HG03135 (cell line): ENCODE measurements at regions not wholly inside any gene's neighbourhood (a gene's known extent, or its start where the extent isn't known, plus 50 kb on each side); places are given as distances from the start of the nearest gene placed in this dataset.
"Not testable (repeated sequence)": the region's sequence is repeated elsewhere in the genome, so short reads cannot be mapped to it uniquely, and the experiment has no call there.

Experiments
- ATAC-seq: cut with Tn5 transposase; IDR thresholded peaks from one replicate; pipeline ENCODE4 v1.9.1; 2021; ENCODE audit warnings: mild to moderate bottlenecking, moderate library complexity; ENCODE audit not compliant: unreplicated experiment

DNA sequence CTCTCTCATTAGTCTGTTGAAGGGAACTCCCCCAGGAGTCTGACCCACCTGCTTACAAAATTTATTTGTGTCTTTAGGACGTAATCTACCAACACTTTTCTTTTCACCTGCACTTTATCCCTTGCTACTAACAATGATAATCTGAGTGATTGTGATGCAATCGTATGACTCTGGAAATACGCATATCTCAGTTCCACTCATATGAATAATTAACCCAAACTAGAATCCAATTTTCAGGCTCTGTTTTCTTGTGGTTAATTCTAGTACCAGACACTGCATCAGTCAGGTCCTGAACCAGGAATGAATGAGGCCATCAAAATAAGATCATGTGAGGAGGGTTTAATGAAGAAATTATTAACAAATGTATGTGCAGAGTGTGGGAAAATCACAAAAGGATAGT lies 158.4 kb upstream of the SRD5A2 start:
- no peak for ATAC-seq

DNA sequence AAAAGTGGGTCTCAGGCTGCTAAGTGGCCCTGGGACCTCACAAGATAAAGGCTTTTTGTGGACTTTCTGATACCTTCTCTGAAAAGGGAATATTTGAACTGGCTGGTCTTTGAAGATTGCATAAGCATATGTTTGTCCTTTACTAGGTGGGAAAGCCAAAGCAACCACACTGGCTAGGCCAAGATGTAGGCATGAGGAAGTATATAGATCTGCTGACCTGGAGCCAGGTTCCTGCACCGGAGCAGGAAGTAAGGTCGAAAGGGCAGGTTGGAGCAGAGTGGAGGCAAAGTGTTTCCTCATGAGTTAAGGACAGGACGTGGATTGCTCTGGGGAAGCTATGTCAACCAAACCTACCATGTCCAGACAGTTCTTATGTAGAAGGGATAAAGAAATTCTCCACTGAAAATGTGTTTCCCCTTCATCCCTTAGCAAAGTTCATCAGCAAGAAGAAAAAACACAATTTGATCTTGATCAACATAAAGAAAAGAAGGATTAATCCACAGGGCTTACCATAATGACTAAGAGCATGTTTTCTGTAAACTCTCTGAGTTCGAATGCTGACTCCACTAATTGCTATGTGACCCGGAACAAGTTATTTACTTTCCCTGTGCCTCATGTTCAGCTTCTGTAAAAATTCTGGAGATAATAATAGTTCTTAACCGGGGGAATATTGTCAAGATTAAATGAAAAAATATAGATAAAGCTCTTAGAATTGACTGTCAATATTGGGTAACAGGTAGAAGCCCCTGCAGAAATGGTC lies 156.1 kb upstream of the SRD5A2 start:
- no peak for ATAC-seq

DNA sequence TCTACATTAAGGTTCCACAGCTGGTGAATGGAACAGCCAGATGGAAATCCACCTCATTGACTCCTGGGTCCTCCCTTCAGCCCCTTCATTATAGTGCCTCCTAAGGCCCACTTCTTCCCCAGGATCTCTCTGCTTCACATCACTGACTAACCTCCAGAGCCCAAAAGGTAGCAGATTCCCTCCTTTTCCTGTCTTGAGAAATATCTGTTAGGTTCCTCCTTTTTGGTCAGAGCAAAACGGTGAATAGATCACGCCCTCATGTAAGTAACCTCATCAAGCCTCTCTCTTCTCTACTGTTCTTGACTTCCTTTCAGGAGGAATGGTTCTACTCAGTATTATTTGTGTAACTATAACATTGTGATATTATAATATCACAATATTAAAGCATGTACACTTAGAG lies 155.0 kb upstream of the SRD5A2 start:
- ATAC-seq, result no peak

DNA sequence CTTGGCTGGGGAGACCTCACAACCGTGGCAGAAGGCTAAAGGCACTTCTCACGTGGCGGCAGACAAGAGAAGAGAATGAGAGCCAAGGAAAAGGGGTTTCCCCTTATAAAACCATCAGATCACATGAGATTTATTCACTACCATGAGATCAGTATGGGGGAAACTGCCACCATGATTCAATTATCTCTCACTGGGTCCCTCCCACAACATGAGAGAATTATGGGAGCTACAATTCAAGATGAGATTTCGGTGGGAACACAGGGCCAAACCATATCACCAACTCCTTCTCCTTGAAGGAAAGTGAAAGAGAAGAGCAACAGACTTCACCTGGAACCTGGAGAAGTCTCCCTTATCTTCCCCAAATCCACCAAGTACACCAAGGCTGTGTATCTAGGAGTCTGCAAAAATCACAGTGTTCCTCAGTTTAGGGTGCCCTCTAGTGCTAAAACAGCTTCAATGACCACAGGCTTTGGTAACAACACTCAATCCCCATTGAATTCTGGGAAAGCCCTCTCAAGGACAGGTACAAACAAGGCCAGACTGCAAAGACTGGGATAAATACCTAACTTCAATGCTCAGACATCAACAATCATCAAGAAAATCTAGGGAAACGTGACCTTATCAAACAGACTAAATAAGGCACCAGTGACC lies 148.8 kb upstream of the SRD5A2 start:
- ATAC-seq, result no peak

DNA sequence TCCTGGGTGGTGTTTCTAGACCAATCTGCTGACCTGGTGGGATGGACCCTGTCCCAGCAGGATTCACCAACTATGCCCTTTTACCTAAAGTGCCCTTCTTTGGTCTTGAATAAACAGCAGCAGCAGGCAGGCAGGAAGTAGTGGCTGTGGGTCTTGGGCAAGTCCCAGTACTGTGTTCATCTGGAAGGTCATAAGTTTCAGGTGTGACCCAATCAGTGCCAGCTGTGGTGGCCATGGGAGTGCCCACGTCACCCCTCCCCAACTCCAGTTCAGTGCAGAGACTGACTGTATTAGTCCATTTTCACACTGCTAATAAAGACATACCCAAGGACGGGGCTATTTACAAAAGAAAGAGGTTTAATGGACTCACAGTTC lies 148.3 kb upstream of the SRD5A2 start:
- ATAC-seq, result no peak

DNA sequence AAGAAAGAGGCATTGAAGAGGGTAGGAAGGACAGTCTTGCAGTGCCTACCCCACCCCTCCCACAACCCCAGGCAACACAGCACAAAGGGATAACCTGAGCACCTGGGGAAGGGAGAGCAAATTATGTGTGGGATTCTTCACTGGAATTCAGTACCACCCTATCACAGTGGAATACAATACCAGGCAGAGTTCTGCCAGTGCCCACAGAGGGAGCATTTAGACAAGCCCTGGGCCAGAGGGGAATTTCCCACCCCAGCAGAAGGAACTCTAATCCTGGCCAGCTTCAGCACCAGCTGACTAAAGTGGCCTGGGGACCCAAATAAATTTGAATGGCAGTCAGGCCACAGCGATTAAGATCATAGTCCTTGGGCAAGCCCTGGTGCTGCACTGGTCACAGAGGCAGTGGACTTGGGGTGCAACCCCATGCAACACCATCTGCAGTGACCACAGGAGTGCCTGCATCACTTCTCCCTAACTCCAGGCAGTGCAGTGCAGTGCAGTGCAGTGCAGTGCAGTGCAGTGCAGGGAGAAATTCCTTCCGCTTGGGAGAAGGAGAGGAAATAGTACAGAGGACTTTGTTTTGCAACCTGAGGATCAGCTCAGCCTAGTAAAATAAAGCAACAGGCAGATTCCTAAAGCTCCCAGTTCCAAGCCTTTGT lies 147.8 kb upstream of the SRD5A2 start:
- ATAC-seq, result no peak

DNA sequence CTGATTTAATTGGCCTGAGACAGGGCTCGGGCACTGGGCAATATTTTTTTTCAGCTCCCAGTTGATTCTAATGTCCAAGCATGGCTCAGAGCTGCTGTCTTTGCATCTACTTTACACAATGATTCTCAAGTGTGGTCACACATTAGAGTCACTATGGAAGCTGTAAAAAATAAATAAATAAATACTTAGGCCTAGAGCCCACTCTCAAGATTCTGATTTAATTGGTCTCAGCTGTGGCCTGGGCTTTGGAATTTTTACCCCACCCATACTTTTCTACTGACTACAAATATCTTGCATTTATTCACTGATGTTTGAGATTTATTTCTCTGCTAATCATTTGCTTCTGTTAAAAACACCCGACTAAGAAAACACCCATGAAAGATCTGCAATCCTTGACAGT lies 145.7 kb upstream of the SRD5A2 start:
- no peak for ATAC-seq

DNA sequence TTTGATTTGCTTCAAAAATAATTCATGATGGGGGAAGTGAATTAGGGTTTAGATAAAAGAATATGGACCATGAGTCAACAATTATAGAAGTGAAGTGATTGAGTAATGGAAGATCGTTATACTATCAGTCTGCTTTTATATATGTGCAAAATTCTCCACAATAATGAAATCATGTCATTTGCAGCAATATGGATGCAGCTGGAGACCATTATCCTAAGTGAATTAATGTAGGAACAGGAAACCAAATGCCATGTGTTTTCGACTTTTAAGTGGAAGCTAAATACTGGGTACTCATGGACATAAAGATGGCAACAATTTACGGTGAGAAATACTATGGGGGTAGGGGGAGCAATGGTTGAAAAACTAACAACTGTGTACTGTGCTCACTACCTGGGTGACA lies 144.7 kb upstream of the SRD5A2 start:
- no peak for ATAC-seq

DNA sequence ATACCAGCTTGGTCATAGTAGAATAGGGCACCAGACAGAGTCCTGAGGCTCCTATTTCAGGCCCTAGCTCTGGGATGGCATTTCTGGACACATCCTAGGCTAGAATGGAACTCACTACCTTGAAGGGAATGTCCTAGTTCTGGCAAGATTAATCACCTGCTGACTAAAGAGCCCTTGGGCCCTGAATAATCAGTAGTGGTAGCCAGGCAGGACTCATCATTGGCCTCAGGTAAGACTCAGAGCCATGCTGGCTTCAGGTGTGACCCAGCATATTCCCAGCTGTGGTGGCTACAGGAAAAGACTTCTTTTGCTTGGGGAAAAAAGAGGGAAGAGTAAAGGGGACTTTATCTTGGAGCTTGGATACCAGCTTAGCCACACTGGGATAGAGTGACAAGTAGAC lies 131.0 kb upstream of the SRD5A2 start:
- no peak for ATAC-seq

DNA sequence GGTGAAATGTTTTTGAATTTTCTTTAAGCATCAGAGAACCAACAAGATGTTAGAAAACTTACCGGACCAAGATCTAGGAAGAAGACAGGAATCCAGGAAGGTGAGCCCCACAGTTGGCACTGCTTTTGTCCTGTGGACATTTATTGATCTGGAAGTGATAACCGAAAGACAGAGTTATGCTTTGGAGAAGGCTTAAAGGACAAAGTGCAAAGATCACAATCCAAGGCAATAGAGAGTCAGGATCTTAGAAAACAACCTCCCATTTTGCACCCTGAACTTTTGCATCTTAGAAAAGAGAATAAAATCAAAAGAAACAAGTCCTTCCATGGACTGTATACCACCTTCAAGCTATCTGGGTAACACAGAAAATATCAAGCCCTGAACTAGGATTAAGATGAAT lies 129.4 kb upstream of the SRD5A2 start:
- ATAC-seq, result no peak

DNA sequence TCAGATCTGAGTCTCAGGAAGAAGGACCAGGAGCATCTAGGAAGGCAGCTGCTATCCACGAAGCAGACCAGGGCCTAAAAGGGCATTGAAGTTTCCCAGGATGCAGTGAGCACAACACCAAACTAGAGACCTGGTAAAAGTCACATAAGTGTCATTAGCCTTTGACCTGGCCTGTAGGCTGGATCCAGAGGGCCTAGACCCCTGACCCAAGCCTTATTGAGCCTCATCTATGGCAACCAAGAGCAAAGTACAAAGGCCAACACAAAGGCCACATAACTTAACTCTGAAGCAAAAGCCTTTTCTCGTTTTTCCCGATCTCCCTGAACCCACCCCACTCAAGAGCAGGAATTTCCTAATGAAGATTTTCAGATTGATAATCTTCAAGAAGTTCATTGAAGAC lies 127.3 kb upstream of the SRD5A2 start:
- ATAC-seq, result no peak

DNA sequence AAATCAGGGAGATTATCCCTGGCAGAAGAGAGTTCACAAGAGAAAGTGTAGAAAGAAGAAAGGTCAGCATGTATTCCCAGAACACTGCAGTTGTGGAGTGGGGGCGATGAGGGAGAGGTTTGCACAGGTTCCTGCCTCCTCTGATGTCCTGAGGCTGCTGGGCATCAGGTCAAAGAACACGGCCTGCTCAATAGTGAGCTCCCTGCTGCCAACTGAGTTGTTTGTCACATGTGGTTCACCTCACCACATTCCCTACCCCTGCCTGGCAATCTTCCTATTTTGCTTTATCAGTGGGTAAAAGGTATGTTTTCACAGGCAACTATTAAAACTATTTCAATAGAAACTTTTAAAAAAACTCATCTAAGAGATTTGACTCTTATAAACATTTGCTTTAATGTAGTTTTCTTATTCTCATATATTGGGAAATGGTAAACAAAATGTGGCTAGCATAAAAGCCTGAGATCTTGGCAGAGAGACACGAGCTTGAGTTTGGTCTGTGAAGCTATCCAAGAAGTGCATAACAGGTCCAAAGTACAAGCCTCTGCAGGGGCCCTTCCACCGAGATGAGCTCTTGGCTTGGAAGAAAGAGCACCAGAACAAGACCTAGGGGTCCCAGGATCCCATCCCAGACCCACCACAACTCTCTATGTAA lies 123.9 kb upstream of the SRD5A2 start:
- ATAC-seq, result no peak

DNA sequence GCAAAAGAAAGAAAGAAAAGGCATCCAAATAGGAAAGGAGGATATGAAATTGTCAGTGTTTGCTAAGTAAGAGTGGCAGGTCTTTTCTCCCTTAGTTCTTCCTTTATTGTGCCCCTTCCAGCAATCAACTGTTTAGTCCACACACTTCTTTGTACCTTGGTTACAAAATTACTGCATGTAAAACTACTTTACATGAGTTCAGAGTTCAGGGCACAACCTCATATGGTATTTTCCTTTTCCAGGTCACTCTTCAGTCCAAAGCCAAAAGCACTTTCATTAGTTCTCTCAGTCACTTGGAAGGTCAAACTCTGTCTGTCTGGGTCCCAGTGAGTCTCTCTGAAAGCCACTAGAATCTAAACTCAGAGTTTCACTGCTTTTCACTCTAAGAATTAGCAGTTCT lies 122.5 kb upstream of the SRD5A2 start:
- ATAC-seq, result no peak

DNA sequence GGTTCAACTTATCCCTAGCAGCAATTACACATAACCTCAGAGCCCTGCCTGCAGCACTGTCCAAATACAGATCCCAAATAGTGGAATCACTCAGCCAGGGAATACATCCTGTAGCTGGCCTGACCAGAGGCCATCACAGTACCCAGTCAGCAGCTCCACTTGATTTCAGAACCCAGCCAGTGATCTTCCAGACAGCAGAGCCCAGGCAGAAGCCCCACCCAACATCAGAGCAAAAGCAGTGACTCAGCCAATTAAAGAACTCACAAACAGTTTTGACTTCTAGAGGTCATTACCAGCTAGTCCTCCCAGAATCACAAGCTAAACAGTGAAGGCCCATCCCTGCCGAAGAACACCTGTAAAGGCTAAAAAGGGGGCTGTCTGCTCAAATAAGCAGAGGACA lies 118.0 kb upstream of the SRD5A2 start:
- ATAC-seq, result no peak

DNA sequence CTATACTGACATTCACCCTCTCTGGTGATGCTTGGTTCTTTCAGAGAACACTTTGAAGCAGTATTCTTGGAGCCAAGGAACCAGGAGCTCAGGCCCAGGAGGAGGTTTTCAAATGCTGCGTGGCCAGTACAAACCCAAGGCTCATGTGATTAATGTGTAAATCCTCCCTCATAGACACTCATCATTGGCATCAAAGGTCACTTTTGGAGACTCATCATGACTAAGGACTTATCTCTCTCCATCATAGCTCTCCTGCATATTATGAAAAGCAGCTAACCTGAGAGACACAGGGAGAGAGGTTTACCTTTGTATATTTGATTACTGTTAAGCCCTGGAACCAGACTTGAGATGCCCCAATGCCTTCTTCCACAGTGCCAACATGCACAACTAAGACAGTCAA lies 115.3 kb upstream of the SRD5A2 start:
- ATAC-seq, result no peak

DNA sequence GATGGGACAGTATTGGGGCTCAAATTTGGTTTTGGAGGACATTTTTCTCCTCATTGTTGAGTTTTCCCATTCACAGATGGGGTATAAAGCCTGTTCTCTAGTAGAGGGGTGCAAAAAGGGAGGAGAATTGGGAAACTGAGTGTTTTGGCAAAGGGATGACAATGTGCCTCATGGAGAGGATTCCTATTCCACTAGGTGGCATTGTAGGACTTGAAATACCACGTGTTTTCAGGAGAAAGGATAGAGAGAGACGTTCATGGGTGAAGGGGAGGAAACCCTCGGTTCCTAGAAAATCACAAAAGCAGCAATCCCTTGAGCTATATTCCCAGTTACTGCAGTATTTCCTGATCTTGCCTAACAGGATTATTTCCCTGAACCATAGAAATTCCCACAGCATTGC lies 113.7 kb upstream of the SRD5A2 start:
- no peak for ATAC-seq

DNA sequence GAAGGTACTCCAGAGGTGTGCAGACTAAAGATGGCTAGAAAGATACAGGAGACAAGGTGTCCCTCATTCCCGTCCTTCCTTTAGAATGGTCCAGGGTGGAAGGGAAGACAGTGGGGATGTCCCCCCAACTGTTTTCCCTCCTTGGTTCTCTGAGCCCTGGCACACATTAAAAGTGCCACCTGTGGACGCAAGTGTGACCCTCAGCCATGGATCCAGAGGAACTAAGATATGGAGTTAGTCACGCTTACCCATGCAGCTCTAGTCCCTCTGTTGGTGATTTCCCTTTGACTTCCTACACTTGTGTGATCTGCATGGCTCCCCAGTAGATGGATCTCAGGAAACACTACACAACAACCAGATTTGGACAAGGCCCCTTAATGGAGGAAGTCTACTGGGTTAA lies 113.1 kb upstream of the SRD5A2 start:
- ATAC-seq, result no peak

DNA sequence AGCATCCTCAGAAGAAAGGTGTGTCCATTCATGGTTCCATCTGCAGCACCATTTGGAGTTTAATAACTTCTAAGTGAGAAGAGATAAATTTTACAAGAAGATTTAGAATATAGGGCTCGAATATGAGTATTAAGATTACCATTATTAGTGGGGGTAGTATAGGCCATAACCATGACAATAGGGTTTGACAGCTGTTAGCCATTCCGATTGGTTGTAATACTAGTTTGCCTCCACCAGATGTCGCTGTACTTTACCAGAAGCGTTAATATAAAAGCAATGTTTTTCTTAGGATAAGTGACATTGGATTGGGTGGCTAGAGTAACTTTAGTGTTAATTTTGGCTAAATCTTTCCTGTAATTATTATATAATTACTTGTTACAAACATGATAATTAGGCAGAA lies 107.5 kb upstream of the SRD5A2 start:
- no peak for ATAC-seq

DNA sequence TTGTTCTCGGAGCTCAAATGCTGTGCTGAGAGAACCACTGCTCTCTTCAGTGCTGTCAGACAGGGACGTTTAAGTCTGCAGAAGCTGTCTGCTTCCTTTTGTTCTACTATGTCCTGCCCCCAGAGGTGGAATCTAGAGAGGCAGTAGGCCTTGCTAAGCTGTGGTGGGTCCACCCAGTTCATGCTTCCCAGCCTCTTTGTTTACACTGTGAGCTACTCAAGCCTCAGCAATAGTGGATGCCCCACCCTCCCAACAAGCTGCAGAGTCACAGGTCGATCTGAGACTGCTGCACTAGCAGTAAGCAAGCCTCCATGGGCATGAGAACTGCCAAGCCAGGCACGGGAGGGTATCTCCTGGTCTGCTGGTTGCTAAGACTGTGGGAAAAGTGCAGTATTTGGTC lies 102.8 kb upstream of the SRD5A2 start:
- ATAC-seq, result not testable (repeated sequence)

DNA sequence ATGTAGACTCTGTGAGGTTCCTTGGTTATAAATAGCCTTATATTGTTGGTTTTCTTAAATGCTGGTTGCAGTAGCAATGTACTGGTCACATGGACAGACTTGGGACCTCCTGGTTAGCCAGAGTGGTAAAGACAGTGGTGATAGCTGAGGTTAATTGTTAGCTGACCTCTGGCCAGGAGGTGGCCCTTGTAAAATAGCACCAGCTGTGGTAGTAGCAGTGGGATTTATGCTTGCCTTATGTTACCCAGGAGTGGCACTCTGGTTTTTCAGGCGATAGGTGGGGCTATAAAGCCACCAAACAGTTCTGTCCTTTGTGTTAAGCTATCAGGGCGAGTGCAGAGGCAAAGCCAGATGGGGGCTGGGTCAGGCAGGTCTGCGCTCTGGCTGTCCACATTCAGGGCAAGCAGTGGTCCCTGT lies 94.8 kb upstream of the SRD5A2 start:
- no peak for ATAC-seq

DNA sequence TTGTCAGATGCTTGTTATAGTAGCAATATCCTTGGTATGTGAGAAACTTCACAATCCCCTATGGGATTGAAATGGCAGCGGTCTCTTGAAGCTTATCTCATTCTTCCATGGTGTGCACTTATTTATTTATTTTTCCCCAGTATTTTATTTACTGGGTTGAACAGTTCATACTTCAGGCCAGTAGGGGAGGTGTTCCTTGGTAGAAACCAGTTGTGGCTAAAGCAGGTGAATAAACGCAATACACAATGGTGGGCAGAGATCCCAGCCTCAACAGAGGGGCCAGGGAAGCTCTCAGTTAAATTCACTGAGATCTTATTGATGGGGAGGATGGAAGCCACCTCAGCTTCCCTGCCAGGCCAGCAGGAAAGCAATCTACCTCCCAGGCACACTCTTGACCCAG lies 93.7 kb upstream of the SRD5A2 start:
- no peak for ATAC-seq

DNA sequence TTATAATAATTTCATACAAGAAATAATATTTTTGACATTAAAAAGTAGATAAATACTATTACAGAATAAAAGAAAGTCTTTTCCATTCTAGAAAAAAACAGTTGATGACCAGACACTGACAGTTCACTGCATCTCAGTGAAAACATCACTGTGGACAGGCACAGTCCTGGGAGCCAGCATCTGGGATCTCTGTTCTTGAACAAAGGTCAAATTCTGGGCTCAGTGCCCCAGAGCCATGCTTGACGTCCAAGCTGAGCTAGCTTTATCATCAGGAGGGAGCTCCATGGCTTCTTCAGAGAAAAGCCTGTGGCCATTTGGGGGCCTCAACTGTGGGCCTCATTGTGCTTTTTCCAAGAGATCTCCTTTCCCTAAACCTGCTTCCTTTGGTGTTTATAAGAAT lies 86.1 kb upstream of the SRD5A2 start:
- no peak for ATAC-seq
